ENCODE measurements at regions not wholly inside any gene's neighbourhood (a gene's known extent, or its start where the extent isn't known, plus 50 kb on each side); places are given as distances from the start of the nearest gene placed in this dataset.

- Histone ChIP-seq H3K4me1 (no peaks in the 10 kb centered on the region), H3K36me3 (no peaks in the 10 kb centered on the region), H3K27me3 (no peaks in the 10 kb centered on the region), H3K9me3 (no peaks in the 10 kb centered on the region), H3K4me3 (no peak overlapping the region), H3K27ac (no peak overlapping the region)
- ATAC-seq: no peak
- 80 to 87% methylated on average over 1 of the region's 1 CpG for WGBS, 2 donors (ENCODE audit: low coverage in 1 of 2)
- TF ChIP-seq EP300 (IDR thresholded peaks at IDR 0.05) (no peak), POLR2A (IDR thresholded peaks at IDR 0.05) (no peak), POLR2AphosphoS5 (IDR thresholded peaks at IDR 0.05) (no peak), CTCF (IDR thresholded peaks at IDR 0.05) (no peak)
Measured at GRCh38 chr13:105991131-105991530, 544.3 kb downstream of the EFNB2 start.

GRCh38 chr13:105990256-105990958, 545.1 kb downstream of the EFNB2 start:
- TF ChIP-seq CTCF (IDR thresholded peaks at IDR 0.05) (no peak), POLR2AphosphoS5 (IDR thresholded peaks at IDR 0.05) (no peak), POLR2A (IDR thresholded peaks at IDR 0.05) (no peak), EP300 (IDR thresholded peaks at IDR 0.05) (no peak)
- 83 to 89% methylated on average over 2 to 4 of the region's 4 CpGs for WGBS, 2 donors (ENCODE audit: low coverage in 1 of 2)
- H3K36me3 ChIP-seq: no peaks in the 10 kb centered on the region
- H3K27ac ChIP-seq: no peak overlapping the region
- no peaks in the 10 kb centered on the region for H3K9me3 ChIP-seq
- ATAC-seq: no peak
- no peak overlapping the region for H3K4me3 ChIP-seq
- no peaks in the 10 kb centered on the region for H3K4me1 ChIP-seq
- no peaks in the 10 kb centered on the region for H3K27me3 ChIP-seq

- Histone ChIP-seq H3K27me3 (no peaks in the 10 kb centered on the region), H3K4me1 (no peaks in the 10 kb centered on the region), H3K27ac (no peak overlapping the region), H3K9me3 (no peaks in the 10 kb centered on the region), H3K36me3 (no peaks in the 10 kb centered on the region), H3K4me3 (no peak overlapping the region)
- 78 to 79% methylated on average over 3 to 8 of the region's 11 CpGs for WGBS, 2 donors (ENCODE audit: low coverage in 1 of 2)
- TF ChIP-seq EP300 (IDR thresholded peaks at IDR 0.05): no peak
- no peak for TF ChIP-seq POLR2AphosphoS5 (IDR thresholded peaks at IDR 0.05)
- no peak for TF ChIP-seq CTCF (IDR thresholded peaks at IDR 0.05)
- TF ChIP-seq POLR2A (IDR thresholded peaks at IDR 0.05): no peak
- no peak for ATAC-seq
Measured at GRCh38 chr13:105984646-105985045, 550.8 kb downstream of the EFNB2 start.

- H3K4me3 ChIP-seq: no peak overlapping the region
- no peaks in the 10 kb centered on the region for H3K36me3 ChIP-seq
- no peaks in the 10 kb centered on the region for H3K27me3 ChIP-seq
- 97 to 100% methylated on average over 3 of the region's 3 CpGs for WGBS, 2 donors (ENCODE audit: low coverage in 1 of 2)
- no peaks in the 10 kb centered on the region for H3K4me1 ChIP-seq
- H3K27ac ChIP-seq: no peak overlapping the region
- TF ChIP-seq CTCF (IDR thresholded peaks at IDR 0.05) (no peak), POLR2AphosphoS5 (IDR thresholded peaks at IDR 0.05) (no peak), EP300 (IDR thresholded peaks at IDR 0.05) (no peak), POLR2A (IDR thresholded peaks at IDR 0.05) (no peak)
- ATAC-seq: no peak
- no peaks in the 10 kb centered on the region for H3K9me3 ChIP-seq
Measured at GRCh38 chr13:105984236-105984635, 551.2 kb downstream of the EFNB2 start.

GRCh38 chr13:105982219-105982930, 553.1 kb downstream of the EFNB2 start:
- no peak overlapping the region for H3K27ac ChIP-seq

More at GRCh38 chr13:105982219-105982930, 553.1 kb downstream of the EFNB2 start:
- H3K27me3 ChIP-seq: no peaks in the 10 kb centered on the region
- TF ChIP-seq POLR2A (IDR thresholded peaks at IDR 0.05) (no peak), CTCF (IDR thresholded peaks at IDR 0.05) (no peak), POLR2AphosphoS5 (IDR thresholded peaks at IDR 0.05) (no peak), EP300 (IDR thresholded peaks at IDR 0.05) (no peak)
- WGBS, 2 donors (ENCODE audit: low coverage in 1 of 2): 72 to 89% methylated on average over 7 to 8 of the region's 11 CpGs
- H3K36me3 ChIP-seq: no peaks in the 10 kb centered on the region
- H3K9me3 ChIP-seq: no peaks in the 10 kb centered on the region
- ATAC-seq: no peak
- H3K4me1 ChIP-seq: no peaks in the 10 kb centered on the region
- no peak overlapping the region for H3K4me3 ChIP-seq

Data from gastroesophageal sphincter (tissue), 4 donors.